Activated CD4-positive, alpha-beta memory T cell treated with anti-CD3 and anti-CD28 coated beads for 36 hours (primary cell): ENCODE measurements at regions not wholly inside any gene's neighbourhood (a gene's known extent, or its start where the extent isn't known, plus 50 kb on each side); places are given as distances from the start of the nearest gene placed in this dataset.

Experiments
- CTCF ChIA-PET: fragments of 350-600 bp; sonication (Branson Sonifier 250); formaldehyde crosslinking; loops from one replicate; lab custom pipeline; 2021; ENCODE audit warnings: antibody characterized with exemption, inconsistent platforms; lab: Charles Lee
- POLR2A ChIA-PET: fragments of 350-600 bp; sonication (Branson Sonifier 250); formaldehyde crosslinking; loops from one replicate; lab custom pipeline; 2021; ENCODE audit warnings: antibody characterized with exemption; lab: Charles Lee
- DNase-seq: peaks from one replicate; pipeline ENCODE4 v3.0.0-alpha.2; 2020
- H3K27ac Mint-ChIP-seq: one replicate; pipeline ENCODE4 v1.8.0; 2021; ENCODE audit warnings: mixed read lengths
- H3K27me3 Mint-ChIP-seq: one replicate; pipeline ENCODE4 v1.8.0; 2021; ENCODE audit warnings: mixed read lengths
- H3K36me3 Mint-ChIP-seq: one replicate; pipeline ENCODE4 v1.8.0; 2021; ENCODE audit warnings: mixed read lengths
- H3K4me1 Mint-ChIP-seq: one replicate; pipeline ENCODE4 v1.8.0; 2021; ENCODE audit warnings: low read depth, mixed read lengths
- H3K4me3 Mint-ChIP-seq: one replicate; pipeline ENCODE4 v1.8.0; 2021; ENCODE audit warnings: mild to moderate bottlenecking, mixed read lengths
- H3K9me3 Mint-ChIP-seq: one replicate; pipeline ENCODE4 v1.8.0; 2021; ENCODE audit warnings: mixed read lengths
- intact Hi-C: fragments of 100-400 bp; cut with micrococcal nuclease; formaldehyde crosslinking; loops from one replicate; pipeline ENCODE4 v1.15.1; 2023

GRCh38 chr17:68812876-68813584 is 142.2 kb downstream of the ABCA8 start:
- Mint-ChIP-seq H3K4me1 (no peaks in the 10 kb centered on the region), H3K9me3 (peaks cover 7% of the 10 kb centered on the region), H3K4me3 (no peak overlapping the region), H3K27ac (no peak overlapping the region), H3K27me3 (peaks cover 8% of the 10 kb centered on the region), H3K36me3 (no peaks in the 10 kb centered on the region)
- no peak for DNase-seq
- ChIA-PET CTCF (no interaction called here), POLR2A (no interaction called here)
- intact Hi-C loops: no loop called here

DNA sequence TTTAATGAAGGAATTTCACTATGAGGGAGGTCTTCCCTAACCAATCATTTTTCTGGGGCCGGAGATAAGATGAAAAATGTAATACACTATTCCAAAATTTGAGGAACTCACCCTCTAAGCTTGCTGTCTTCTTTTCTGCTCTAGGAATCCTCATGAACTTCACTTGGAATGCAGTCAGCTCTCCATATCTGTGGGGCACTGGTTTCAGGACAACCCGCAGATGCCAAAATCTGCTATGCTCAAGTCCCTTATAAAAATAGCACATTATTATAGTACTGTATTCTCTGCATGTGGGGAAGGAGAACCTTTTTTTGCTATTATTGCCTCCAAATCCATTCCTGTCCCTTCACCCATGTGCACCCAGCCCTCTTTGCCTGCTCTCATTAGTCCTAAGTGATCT is 146.0 kb downstream of the ABCA8 start:
- Mint-ChIP-seq H3K9me3 (peaks cover 7% of the 10 kb centered on the region), H3K27ac (no peak overlapping the region), H3K27me3 (peaks cover 2% of the 10 kb centered on the region), H3K36me3 (no peaks in the 10 kb centered on the region), H3K4me3 (no peak overlapping the region), H3K4me1 (no peaks in the 10 kb centered on the region)
- CTCF ChIA-PET: no interaction called here
- no peak for DNase-seq
- POLR2A ChIA-PET: no interaction called here
- intact Hi-C loops: no loop called here

DNA sequence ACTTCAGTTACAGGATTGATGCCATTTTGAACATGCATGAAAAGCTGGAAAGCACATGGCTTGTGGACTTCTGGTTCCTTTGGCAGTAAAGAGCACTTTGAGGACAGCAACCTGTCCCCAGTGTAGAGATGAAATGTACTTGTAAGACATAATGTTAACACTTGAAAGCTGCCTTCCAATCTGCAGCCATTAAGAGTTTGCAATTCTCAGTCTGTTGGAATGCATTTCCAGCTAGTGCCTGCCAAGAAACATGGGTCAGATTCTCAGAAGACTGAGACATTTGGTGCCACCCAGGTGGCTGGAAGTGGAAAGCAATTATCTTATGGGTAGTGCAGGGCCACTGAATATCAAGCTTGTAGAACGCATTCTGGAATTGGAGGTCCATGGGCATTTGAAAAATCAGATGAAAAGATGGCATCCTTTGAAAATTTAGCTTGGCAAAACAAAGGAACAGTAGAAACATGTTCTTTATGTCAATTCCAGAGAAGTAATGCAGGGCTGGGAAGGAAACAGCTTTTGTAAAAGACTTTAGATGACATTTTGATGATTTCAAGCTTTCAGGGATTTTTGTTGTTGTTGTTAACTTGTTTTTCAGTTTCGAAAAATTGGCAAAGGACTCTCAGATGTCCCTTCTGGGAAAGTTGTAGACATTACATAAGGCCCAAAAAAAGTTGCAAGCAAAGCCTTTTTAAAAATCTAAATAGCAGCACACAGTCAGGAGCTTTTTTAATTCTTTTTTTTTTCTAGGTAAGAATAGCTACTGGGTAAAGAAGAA is 147.0 kb downstream of the ABCA8 start:
- POLR2A ChIA-PET: no interaction called here

GRCh38 chr17:68805609-68806008 is 149.6 kb downstream of the ABCA8 start:
- POLR2A ChIA-PET: no interaction called here
- Mint-ChIP-seq H3K9me3 (no peaks in the 10 kb centered on the region), H3K36me3 (no peaks in the 10 kb centered on the region), H3K27ac (no peak overlapping the region), H3K27me3 (peaks cover 5% of the 10 kb centered on the region), H3K4me1 (no peaks in the 10 kb centered on the region), H3K4me3 (no peak overlapping the region)
- CTCF ChIA-PET: interaction anchor here (1.4 kb wide), 1 partner anchor 11 kb away, joined by 4 read pairs; no protein-coding TSS in a partner anchor
- intact Hi-C loops: no loop called here
- DNase-seq: no peak

More for the DNA sequence above, 147.0 kb downstream of the ABCA8 start:
- intact Hi-C loops: no loop called here
- CTCF ChIA-PET: no interaction called here
- H3K4me3 Mint-ChIP-seq: no peak overlapping the region
- H3K27ac Mint-ChIP-seq: no peak overlapping the region
- H3K9me3 Mint-ChIP-seq: peaks cover 7% of the 10 kb centered on the region
- H3K27me3 Mint-ChIP-seq: peaks cover 2% of the 10 kb centered on the region
- H3K36me3 Mint-ChIP-seq: no peaks in the 10 kb centered on the region
- no peak for DNase-seq
- H3K4me1 Mint-ChIP-seq: no peaks in the 10 kb centered on the region

GRCh38 chr17:68804777-68805520 is 150.2 kb downstream of the ABCA8 start:
- H3K9me3 Mint-ChIP-seq: no peaks in the 10 kb centered on the region
- DNase-seq: no peak
- CTCF ChIA-PET: interaction anchor here (1.4 kb wide), 1 partner anchor 10 kb away, joined by 4 read pairs; no protein-coding TSS in a partner anchor
- intact Hi-C loops: no loop called here
- peaks cover 5% of the 10 kb centered on the region for H3K27me3 Mint-ChIP-seq
- POLR2A ChIA-PET: no interaction called here
- H3K36me3 Mint-ChIP-seq: no peaks in the 10 kb centered on the region
- H3K27ac Mint-ChIP-seq: no peak overlapping the region
- no peaks in the 10 kb centered on the region for H3K4me1 Mint-ChIP-seq
- H3K4me3 Mint-ChIP-seq: no peak overlapping the region

DNA sequence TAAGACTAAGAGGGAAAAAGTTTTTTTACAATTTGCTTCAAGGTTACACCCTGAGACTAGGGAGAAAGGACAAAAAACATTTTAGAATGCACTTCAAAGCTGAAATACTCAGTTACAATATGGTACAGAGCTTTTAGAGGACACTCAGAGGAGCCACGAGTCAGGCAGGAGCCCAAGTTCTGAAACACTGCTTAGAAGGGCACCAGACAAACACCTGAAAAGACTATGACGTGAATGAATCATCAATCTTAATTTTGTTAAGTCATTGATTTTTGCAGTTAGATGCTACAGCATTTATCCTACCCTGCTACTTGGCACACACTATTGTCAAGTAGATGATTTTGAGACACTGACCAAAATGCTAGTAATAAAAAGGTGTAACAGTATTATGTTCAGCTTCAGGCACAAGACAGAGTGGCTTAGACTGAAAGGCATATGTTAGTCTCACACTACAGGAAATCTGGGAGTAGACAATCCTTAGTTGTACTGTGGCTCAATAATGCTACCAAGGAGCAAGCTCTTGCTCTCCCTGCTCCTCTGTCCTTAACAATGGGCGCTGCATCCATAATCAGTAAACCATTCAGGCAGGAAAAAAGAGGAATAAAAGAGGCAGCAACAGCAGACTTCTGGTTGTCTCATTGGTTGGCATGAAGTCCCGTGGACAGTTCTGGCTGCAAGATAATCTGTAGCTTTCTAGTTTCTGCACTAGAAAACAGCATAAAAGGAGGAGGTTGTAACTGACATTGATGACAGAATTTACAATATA is 151.8 kb downstream of the ABCA8 start:
- Mint-ChIP-seq H3K4me3 (no peak overlapping the region), H3K36me3 (no peaks in the 10 kb centered on the region)
- POLR2A ChIA-PET: no interaction called here

GRCh38 chr17:68801335-68802247 is 153.6 kb downstream of the ABCA8 start:
- POLR2A ChIA-PET: no interaction called here
- no peak for DNase-seq
- Mint-ChIP-seq H3K4me1 (no peaks in the 10 kb centered on the region), H3K36me3 (no peaks in the 10 kb centered on the region), H3K9me3 (no peaks in the 10 kb centered on the region), H3K27ac (no peak overlapping the region), H3K4me3 (no peak overlapping the region), H3K27me3 (peaks cover 13% of the 10 kb centered on the region)
- intact Hi-C loops: no loop called here
- CTCF ChIA-PET: no interaction called here

More for the DNA sequence above, 151.8 kb downstream of the ABCA8 start:
- H3K4me1 Mint-ChIP-seq: no peaks in the 10 kb centered on the region
- no peak for DNase-seq
- no peaks in the 10 kb centered on the region for H3K9me3 Mint-ChIP-seq
- CTCF ChIA-PET: no interaction called here
- H3K27me3 Mint-ChIP-seq: peaks cover 7% of the 10 kb centered on the region
- intact Hi-C loops: no loop called here
- H3K27ac Mint-ChIP-seq: no peak overlapping the region

DNA sequence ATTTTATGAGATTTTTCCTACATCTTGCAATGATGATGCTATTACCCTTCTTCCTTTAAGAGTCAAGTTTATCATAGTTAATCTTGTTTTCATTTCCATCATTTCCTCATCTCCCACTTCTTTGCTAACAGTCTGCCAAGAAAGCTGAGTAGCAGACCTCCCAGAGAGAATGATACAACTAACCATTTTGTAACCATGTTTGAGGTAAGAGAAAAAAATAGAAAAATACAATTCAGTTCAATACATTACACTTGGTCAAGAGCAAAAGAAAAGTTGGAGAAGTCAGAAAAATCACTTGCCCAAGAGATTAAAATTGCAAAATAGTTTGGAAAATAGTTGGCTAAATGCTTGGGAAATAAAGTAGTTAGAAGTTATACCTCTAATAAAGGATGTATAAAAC is 154.4 kb downstream of the ABCA8 start:
- POLR2A ChIA-PET: no interaction called here
- H3K27ac Mint-ChIP-seq: no peak overlapping the region
- DNase-seq: no peak
- no peak overlapping the region for H3K4me3 Mint-ChIP-seq
- H3K9me3 Mint-ChIP-seq: no peaks in the 10 kb centered on the region
- H3K36me3 Mint-ChIP-seq: no peaks in the 10 kb centered on the region
- CTCF ChIA-PET: no interaction called here
- peaks cover 14% of the 10 kb centered on the region for H3K27me3 Mint-ChIP-seq
- intact Hi-C loops: no loop called here
- no peaks in the 10 kb centered on the region for H3K4me1 Mint-ChIP-seq

DNA sequence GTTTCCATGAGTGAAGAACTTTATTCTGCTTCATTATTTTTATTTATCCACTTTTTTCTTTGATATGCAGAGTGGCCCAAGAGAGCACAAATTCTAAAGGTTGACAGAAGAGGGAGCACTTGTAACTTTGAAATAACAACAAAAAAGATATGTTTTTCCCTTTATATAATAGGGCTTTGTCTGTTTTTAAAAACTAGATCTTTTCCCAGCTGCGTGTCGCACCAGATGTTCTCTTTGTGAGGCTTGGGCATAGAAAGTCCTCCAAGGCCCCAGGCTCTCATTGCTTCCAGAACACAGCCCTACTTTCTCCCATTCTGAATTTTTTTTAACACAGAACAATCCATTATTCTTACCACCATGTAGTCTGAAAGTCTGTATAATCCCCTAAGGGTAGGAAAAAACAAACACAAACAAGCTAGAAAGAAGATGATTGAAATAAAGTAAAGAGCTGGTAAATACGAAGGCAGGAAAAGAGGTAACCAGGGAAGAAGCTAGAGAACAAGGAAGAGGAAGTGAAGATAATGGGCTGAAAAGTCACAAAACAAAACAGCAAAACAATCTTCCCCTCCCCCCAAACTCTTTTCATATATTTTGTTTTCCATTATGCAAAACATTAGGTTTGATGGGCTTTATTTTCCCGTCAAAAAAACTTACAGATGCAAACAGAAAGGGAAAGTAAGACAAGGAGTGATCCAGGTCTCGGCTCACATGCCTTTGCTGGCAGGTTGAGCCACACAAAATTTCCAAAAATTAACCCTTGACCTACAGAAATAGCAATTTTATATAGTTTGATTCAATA is 160.4 kb downstream of the ABCA8 start:
- no peak overlapping the region for H3K27ac Mint-ChIP-seq
- H3K27me3 Mint-ChIP-seq: peaks cover 17% of the 10 kb centered on the region
- CTCF ChIA-PET: interaction anchor here (0.6 to 1.6 kb wide), 4 partner anchors 10 to 736 kb away, joined by 3 to 4 read pairs (median 4); no protein-coding TSS in a partner anchor
- no peaks in the 10 kb centered on the region for H3K36me3 Mint-ChIP-seq
- no peak for DNase-seq
- H3K4me3 Mint-ChIP-seq: no peak overlapping the region
- intact Hi-C loops: no loop called here
- H3K9me3 Mint-ChIP-seq: no peaks in the 10 kb centered on the region
- POLR2A ChIA-PET: no interaction called here
- no peaks in the 10 kb centered on the region for H3K4me1 Mint-ChIP-seq

GRCh38 chr17:68792873-68793272 is 162.3 kb downstream of the ABCA8 start:
- DNase-seq: no peak
- POLR2A ChIA-PET: no interaction called here
- no peaks in the 10 kb centered on the region for H3K9me3 Mint-ChIP-seq
- intact Hi-C loops: no loop called here
- H3K27me3 Mint-ChIP-seq: peaks cover 18% of the 10 kb centered on the region
- H3K4me1 Mint-ChIP-seq: no peaks in the 10 kb centered on the region
- CTCF ChIA-PET: no interaction called here
- no peak overlapping the region for H3K27ac Mint-ChIP-seq
- H3K4me3 Mint-ChIP-seq: no peak overlapping the region
- no peaks in the 10 kb centered on the region for H3K36me3 Mint-ChIP-seq
